K562 (cell line): ENCODE measurements at regions not wholly inside any gene's neighbourhood (a gene's known extent, or its start where the extent isn't known, plus 50 kb on each side); places are given as distances from the start of the nearest gene placed in this dataset.

Experiments used
- ATAC-seq: fragments of 200-7000 bp; cut with Tn5 transposase; 3 replicates; pipeline ENCODE4 v1.9.1; 2020; ENCODE audit warnings: moderate library complexity
- BruUV-seq: library from RNA; stranded (reverse); fragments of 400-500 nt; replicated peaks from 2 replicates; lab custom pipeline; 2021; lab: Mats Ljungman, UMichigan
- CTCF ChIA-PET: fragments of 300-600 bp; formaldehyde crosslinking; extraction: SDS; loops from one replicate; lab custom pipeline; 2021; ENCODE audit warnings: low intra/inter-chr PET ratio; lab: Yijun Ruan, JAX
- POLR2A ChIA-PET: fragments of 300-600, 350-650 bp; sonication (Branson Sonifier 250); formaldehyde crosslinking; extraction: SDS; loops from one replicate; lab custom pipeline; 2021; ENCODE audit warnings: antibody characterized with exemption, inconsistent platforms; lab: Yijun Ruan, JAX
- DNase-seq, 4 experiments: peaks; one replicate each; pipeline versions ENCODE4 v3.0.0 to v3.0.0-alpha.2; 2011 to 2018; ENCODE audit warnings: low spot score in 3 of 4, mixed read lengths in 3 of 4; ENCODE audit errors: extremely low read depth in 1 of 4
- FAIRE-seq: peaks from 2 replicates; lab custom pipeline; 2011; peaks lifted over from hg19 to GRCh38; lab: Jason Lieb, UNC
- H2AFZ ChIP-seq: 2 replicates; pipeline ENCODE4 v1.6.0; 2011; ENCODE audit warnings: low read depth, low read length, control low read depth, inconsistent platforms
- H3K27ac ChIP-seq: fragments of 200-600 bp; 3 replicates; pipeline ENCODE4 v1.8.0; 2011; ENCODE audit warnings: low read depth, mild to moderate bottlenecking, control low read depth, inconsistent platforms, low read length, moderate library complexity, mixed read lengths; ENCODE audit errors: extremely low read depth
- H3K27me3 ChIP-seq, 2 experiments: fragments of 300-600 bp in 1 of 2; 2 replicates in 1 of 2; 3 replicates in 1 of 2; pipeline versions ENCODE4 v1.6.0 to v1.8.0; 2011; ENCODE audit warnings: inconsistent platforms in 2 of 2, low read length in 2 of 2, mild to moderate bottlenecking in 1 of 2, mixed read lengths in 1 of 2, moderate library complexity in 1 of 2; ENCODE audit not compliant: control insufficient read depth in 2 of 2, insufficient read depth in 2 of 2
- H3K36me3 ChIP-seq: fragments of 300-600 bp; 3 replicates; pipeline ENCODE4 v1.8.0; 2011; ENCODE audit warnings: mild to moderate bottlenecking, low read length, inconsistent platforms; ENCODE audit not compliant: control insufficient read depth, insufficient read depth
- H3K4me1 ChIP-seq, 2 experiments: fragments of 200-600 bp in 1 of 2; replicated peaks in 1 of 2; 2 replicates in 1 of 2; 3 replicates in 1 of 2; pipeline versions ENCODE4 v1.5.1 to v1.8.0; 2011; ENCODE audit warnings: inconsistent platforms in 2 of 2, low read length in 2 of 2, mild to moderate bottlenecking in 1 of 2, mixed read lengths in 1 of 2, moderate library complexity in 1 of 2; ENCODE audit not compliant: control insufficient read depth in 2 of 2, insufficient read depth in 2 of 2
- H3K4me2 ChIP-seq: 2 replicates; pipeline ENCODE4 v1.6.1; 2011; ENCODE audit warnings: low read length, control low read depth, inconsistent platforms, mixed read lengths; ENCODE audit not compliant: insufficient read depth
- H3K4me3 ChIP-seq: fragments of 200-600 bp; sonication (generic), shearing (Covaris generic); 2 replicates; pipeline ENCODE4 v1.5.1; 2016; ENCODE audit warnings: control low read depth, inconsistent platforms
- H3K79me2 ChIP-seq: fragments of 200-600 bp; 3 replicates; pipeline ENCODE4 v1.8.0; 2011; ENCODE audit warnings: low read length, inconsistent platforms; ENCODE audit not compliant: control insufficient read depth, insufficient read depth
- H3K9ac ChIP-seq, 2 experiments: 2 replicates each; pipeline versions ENCODE4 v1.6.0 to v1.6.1; 2011; ENCODE audit warnings: low read depth in 2 of 2, low read length in 2 of 2, control low read depth in 1 of 2, inconsistent platforms in 1 of 2, mild to moderate bottlenecking in 1 of 2, mixed read lengths in 1 of 2; ENCODE audit not compliant: insufficient read depth in 1 of 2
- H3K9me1 ChIP-seq: one replicate; pipeline ENCODE4 v1.6.0; 2011; ENCODE audit warnings: inconsistent platforms, mild to moderate bottlenecking, low read length, moderate library complexity; ENCODE audit not compliant: control insufficient read depth, insufficient read depth
- H3K9me3 ChIP-seq: replicated peaks from 2 replicates; pipeline ENCODE4 v1.5.1; 2011; ENCODE audit warnings: low read depth, low read length, inconsistent platforms; ENCODE audit not compliant: control insufficient read depth, insufficient read depth
- H4K20me1 ChIP-seq: replicated peaks from 2 replicates; pipeline ENCODE4 v1.6.1; 2011; ENCODE audit warnings: low read length, inconsistent platforms, mixed read lengths; ENCODE audit not compliant: control insufficient read depth, insufficient read depth
- ATF7 ChIP-seq: fragments of 450-650 bp; IDR thresholded peaks from 2 replicates; pipeline ENCODE4 v1.7.1; 2014; ENCODE audit warnings: mild to moderate bottlenecking, moderate library complexity
- GABPA ChIP-seq: fragments of 200-800 bp; sonication (Bioruptor generic); conservative IDR thresholded peaks from 2 replicates; pipeline ENCODE4 v1.6.1; 2016; ENCODE audit warnings: low read depth, missing genetic modification characterization, missing compliant biosample characterization
- LEF1 ChIP-seq: fragments of 450-650 bp; IDR thresholded peaks from 2 replicates; pipeline ENCODE4 v1.6.1; 2016; ENCODE audit warnings: mild to moderate bottlenecking
- NCOA1 ChIP-seq: fragments of 450-650 bp; IDR thresholded peaks from 2 replicates; pipeline ENCODE4 v1.6.1; 2016; ENCODE audit warnings: low read depth
- RBBP5 ChIP-seq: fragments of 200-600 bp; sonication (generic); IDR thresholded peaks from 2 replicates; pipeline ENCODE4 v1.6.1; 2012; ENCODE audit warnings: borderline replicate concordance, mild to moderate bottlenecking, low read length, control low read depth, inconsistent platforms; ENCODE audit not compliant: insufficient read depth, poor library complexity, severe bottlenecking
- SREBF2 ChIP-seq: sonication (generic); formaldehyde crosslinking; IDR thresholded peaks from 2 replicates; pipeline ENCODE4 v1.4.0; 2020; ENCODE audit warnings: mild to moderate bottlenecking, missing genetic modification reagents
- WGBS: fragments of 100-300 bp; shearing (Covaris generic); methylation state at CpG from one replicate; pipeline ENCODE4 v1.1.6; 2016; ENCODE audit warnings: low coverage, mixed read lengths; ENCODE audit not compliant: insufficient coverage; ENCODE audit errors: missing lambda C conversion rate; 5-methylcytosine and 5-hydroxymethylcytosine counted together
- in situ Hi-C: fragments of 300-500 bp; cut with MboI; formaldehyde crosslinking; loops from 4 replicates; pipeline ENCODE4 v1.15.0; 2018; ENCODE audit warnings: inconsistent platforms, mixed read lengths
- intact Hi-C: fragments of 100-400 bp; cut with micrococcal nuclease; formaldehyde crosslinking; loops from 2 replicates; pipeline ENCODE4 v1.14.2; 2022
- TF ChIP-seq, protein P1 (sequence below): sonication (generic); formaldehyde crosslinking; IDR thresholded peaks from 2 replicates; pipeline ENCODE4 v1.9.0; 2022; ENCODE audit warnings: mild to moderate bottlenecking, missing genetic modification reagents
- TF ChIP-seq, protein P2 (sequence below): fragments of 250-450 bp; sonication (Bioruptor Pico); IDR thresholded peaks from 2 replicates; pipeline ENCODE4 v1.9.0; 2021; ENCODE audit warnings: mild to moderate bottlenecking

DNA sequence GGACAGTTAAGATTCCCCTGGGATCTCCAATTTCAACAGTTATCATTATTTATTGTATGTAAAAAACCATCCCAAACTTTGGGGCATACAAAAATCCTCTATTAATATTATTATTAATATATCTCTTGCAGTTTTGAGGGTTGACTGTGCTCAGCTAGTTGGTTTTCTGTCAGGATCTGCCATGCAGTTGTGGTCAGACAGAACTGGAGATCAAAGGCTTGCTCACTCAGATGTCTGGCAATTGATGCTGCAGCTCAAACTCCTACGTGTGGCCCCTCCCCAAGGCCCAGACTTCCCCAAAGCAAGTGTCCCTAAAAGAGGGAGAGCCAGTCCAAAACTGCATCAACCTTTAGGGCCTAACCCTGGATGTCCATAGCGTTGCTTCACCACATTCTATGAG is 204.7 kb downstream of the TTC32 start:
- H4K20me1 ChIP-seq = no peaks in the 10 kb centered on the region
- no peak overlapping the region for H3K4me3 ChIP-seq
- ATAC-seq = no peak
- no peak overlapping the region for H3K27ac ChIP-seq
- no peaks in the 10 kb centered on the region for H3K4me1 ChIP-seq
- TF ChIP-seq NCOA1 = no peak
- TF ChIP-seq, protein P1, sequence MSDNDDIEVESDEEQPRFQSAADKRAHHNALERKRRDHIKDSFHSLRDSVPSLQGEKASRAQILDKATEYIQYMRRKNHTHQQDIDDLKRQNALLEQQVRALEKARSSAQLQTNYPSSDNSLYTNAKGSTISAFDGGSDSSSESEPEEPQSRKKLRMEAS (CRISPR knock-in tag) = no peak
- no peak for TF ChIP-seq SREBF2 (CRISPR knock-in tag)
- TF ChIP-seq GABPA (tag) = no peak
- TF ChIP-seq LEF1 = no peak
- TF ChIP-seq, protein P2, sequence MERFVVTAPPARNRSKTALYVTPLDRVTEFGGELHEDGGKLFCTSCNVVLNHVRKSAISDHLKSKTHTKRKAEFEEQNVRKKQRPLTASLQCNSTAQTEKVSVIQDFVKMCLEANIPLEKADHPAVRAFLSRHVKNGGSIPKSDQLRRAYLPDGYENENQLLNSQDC (CRISPR knock-in tag) = no peak
- TF ChIP-seq ATF7 = no peak
- no peak for TF ChIP-seq RBBP5
- TF ChIP-seq, all 486 proteins: peak for 0
- H3K9me3 ChIP-seq = no peaks in the 10 kb centered on the region
- no peaks in the 10 kb centered on the region for H3K27me3 ChIP-seq
- in situ Hi-C loops = no loop called here
- 0% methylated on average over 2 of the region's 2 CpGs for WGBS
- H3K4me2 ChIP-seq = no peak overlapping the region
- no peak overlapping the region for H2AFZ ChIP-seq
- CTCF ChIA-PET = no interaction called here
- no peak overlapping the region for H3K9ac ChIP-seq
- FAIRE-seq = no peak
- POLR2A ChIA-PET = no interaction called here
- no peak for DNase-seq
- H3K9me1 ChIP-seq = no peaks in the 10 kb centered on the region
- no peaks in the 10 kb centered on the region for H3K36me3 ChIP-seq
- H3K79me2 ChIP-seq = no peaks in the 10 kb centered on the region
- BruUV-seq = no TSS peak
- intact Hi-C loops = no loop called here
